Neural crest cell (in vitro differentiated cells): ENCODE measurements at regions not wholly inside any gene's neighbourhood (a gene's known extent, or its start where the extent isn't known, plus 50 kb on each side); places are given as distances from the start of the nearest gene placed in this dataset.

Experiments
- DNase-seq: peaks from one replicate; pipeline ENCODE4 v3.0.0; 2021; ENCODE audit warnings: low read depth, mixed read lengths, low spot score
- H3K27ac Mint-ChIP-seq: one replicate; pipeline ENCODE4 v1.8.0; 2021; ENCODE audit warnings: mild to moderate bottlenecking, mixed read lengths; ENCODE audit not compliant: unreplicated experiment
- H3K27me3 Mint-ChIP-seq: 2 replicates; pipeline ENCODE4 v1.8.0; 2021; ENCODE audit warnings: low read depth, mild to moderate bottlenecking, mixed read lengths
- H3K36me3 Mint-ChIP-seq: 2 replicates; pipeline ENCODE4 v1.8.0; 2021; ENCODE audit warnings: low read depth, mild to moderate bottlenecking, mixed read lengths
- H3K4me1 Mint-ChIP-seq: 2 replicates; pipeline ENCODE4 v1.8.0; 2021; ENCODE audit warnings: mixed read lengths
- H3K4me3 Mint-ChIP-seq: one replicate; pipeline ENCODE4 v1.8.0; 2021; ENCODE audit warnings: mild to moderate bottlenecking, mixed read lengths
- H3K9me3 Mint-ChIP-seq: 2 replicates; pipeline ENCODE4 v1.8.0; 2021; ENCODE audit warnings: mixed read lengths
- TF ChIP-seq, protein P1 (sequence below): fragments of 200-600 bp; sonication (generic); conservative IDR thresholded peaks from 2 replicates; pipeline ENCODE4 v1.5.0; 2021; ENCODE audit warnings: antibody characterized with exemption, mild to moderate bottlenecking

GRCh38 chr2:75310876-75311275, 111.6 kb upstream of the TACR1 start:
- Mint-ChIP-seq H3K4me1 (no peaks in the 10 kb centered on the region), H3K36me3 (no peaks in the 10 kb centered on the region), H3K27ac (no peak overlapping the region), H3K4me3 (no peak overlapping the region), H3K9me3 (peaks cover 5% of the 10 kb centered on the region), H3K27me3 (no peaks in the 10 kb centered on the region)
- DNase-seq: no peak
- TF ChIP-seq, protein P1, sequence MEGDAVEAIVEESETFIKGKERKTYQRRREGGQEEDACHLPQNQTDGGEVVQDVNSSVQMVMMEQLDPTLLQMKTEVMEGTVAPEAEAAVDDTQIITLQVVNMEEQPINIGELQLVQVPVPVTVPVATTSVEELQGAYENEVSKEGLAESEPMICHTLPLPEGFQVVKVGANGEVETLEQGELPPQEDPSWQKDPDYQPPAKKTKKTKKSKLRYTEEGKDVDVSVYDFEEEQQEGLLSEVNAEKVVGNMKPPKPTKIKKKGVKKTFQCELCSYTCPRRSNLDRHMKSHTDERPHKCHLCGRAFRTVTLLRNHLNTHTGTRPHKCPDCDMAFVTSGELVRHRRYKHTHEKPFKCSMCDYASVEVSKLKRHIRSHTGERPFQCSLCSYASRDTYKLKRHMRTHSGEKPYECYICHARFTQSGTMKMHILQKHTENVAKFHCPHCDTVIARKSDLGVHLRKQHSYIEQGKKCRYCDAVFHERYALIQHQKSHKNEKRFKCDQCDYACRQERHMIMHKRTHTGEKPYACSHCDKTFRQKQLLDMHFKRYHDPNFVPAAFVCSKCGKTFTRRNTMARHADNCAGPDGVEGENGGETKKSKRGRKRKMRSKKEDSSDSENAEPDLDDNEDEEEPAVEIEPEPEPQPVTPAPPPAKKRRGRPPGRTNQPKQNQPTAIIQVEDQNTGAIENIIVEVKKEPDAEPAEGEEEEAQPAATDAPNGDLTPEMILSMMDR: no peak

DNA sequence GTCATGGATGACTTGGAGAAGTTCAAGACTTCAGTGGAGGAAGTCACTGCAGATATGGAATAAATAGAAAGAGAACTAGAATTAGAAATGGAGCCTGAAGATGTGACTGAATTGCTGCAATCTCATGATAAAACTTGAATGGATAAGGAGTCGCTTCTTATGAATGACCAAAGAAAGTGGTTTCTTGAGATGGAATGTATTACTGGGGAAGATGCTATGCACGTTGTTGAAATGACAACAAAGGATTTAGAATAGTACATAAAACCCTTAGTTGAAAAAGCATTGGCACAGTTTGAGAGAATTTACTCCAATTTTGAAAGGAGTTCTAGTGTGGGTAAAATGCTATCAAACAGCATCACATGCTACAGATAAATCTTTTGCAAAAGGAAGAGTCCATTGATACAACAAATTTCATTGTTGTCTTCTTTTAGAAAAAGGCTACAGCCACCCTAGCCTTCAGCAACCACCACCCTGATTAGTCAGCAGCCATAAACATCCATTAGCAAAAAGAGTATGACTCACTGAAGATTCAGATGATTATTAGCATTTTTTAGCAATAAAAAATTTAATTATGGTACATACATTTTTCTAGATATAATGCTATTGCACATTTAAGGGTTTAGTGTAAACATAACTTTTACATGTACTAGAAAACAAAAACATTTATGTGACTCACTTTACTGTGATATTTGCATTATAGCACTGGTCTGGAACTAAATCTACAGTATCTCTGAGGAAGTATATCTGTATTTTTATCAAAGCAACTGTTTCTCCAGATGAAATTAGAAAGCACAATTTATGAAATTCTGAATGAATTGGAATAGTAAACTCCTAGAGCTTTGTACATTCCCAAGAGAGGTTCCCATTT, 110.5 kb upstream of the TACR1 start:
- DNase-seq: no peak
- no peaks in the 10 kb centered on the region for H3K4me1 Mint-ChIP-seq
- no peaks in the 10 kb centered on the region for H3K27me3 Mint-ChIP-seq
- H3K4me3 Mint-ChIP-seq: no peak overlapping the region
- peaks cover 8% of the 10 kb centered on the region for H3K9me3 Mint-ChIP-seq
- TF ChIP-seq, protein P1: no peak
- no peak overlapping the region for H3K27ac Mint-ChIP-seq
- no peaks in the 10 kb centered on the region for H3K36me3 Mint-ChIP-seq

DNA sequence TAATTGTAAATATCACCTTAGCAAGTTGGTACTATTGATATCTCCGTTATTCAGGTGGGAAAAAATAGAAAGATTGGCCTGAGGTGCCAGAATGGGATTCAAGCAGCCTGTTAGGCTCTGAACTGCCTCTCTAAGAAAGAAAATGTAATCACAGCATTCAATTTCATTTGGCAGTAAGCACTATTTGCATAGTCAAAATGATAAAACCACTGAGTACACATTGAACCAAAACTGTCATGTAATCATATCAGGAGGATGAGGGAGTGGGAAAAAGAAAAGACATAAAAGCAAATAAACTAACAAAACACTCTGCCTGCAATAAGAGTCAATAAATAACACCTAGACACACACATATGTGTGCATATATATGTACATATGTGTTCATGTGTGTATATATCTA, 103.9 kb upstream of the TACR1 start:
- no peak for DNase-seq
- Mint-ChIP-seq H3K27me3 (no peaks in the 10 kb centered on the region), H3K27ac (no peak overlapping the region), H3K4me3 (no peak overlapping the region), H3K36me3 (peaks cover 4% of the 10 kb centered on the region), H3K4me1 (no peaks in the 10 kb centered on the region), H3K9me3 (peaks cover 11% of the 10 kb centered on the region)
- TF ChIP-seq, protein P1: no peak

- Mint-ChIP-seq H3K27me3 (no peaks in the 10 kb centered on the region), H3K9me3 (no peaks in the 10 kb centered on the region), H3K27ac (no peak overlapping the region), H3K36me3 (no peaks in the 10 kb centered on the region), H3K4me1 (no peaks in the 10 kb centered on the region), H3K4me3 (no peak overlapping the region)
- TF ChIP-seq, protein P1: no peak
- DNase-seq: no peak
These were observed 95.0 kb upstream of the TACR1 start for GRCh38 chr2:75294362-75294761.

DNA sequence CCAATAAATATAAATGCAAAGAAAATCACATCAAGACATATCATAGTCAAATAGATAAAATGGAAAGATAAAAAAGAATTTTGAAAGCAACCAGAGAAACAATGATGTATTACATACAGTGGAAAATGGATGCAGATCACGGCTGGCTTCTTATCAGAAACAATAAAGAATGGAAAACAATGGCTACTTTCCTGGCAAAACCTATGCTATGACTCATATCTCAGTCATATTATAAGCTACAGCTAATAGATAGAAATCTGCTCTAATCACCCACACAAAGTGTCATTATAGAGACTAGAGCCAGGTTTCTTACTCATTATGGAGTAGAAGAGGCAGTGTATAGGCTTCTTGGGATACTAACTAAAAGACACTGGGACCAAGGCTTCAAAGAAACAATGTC, 93.5 kb upstream of the TACR1 start:
- Mint-ChIP-seq H3K27ac (no peak overlapping the region), H3K9me3 (no peaks in the 10 kb centered on the region), H3K36me3 (no peaks in the 10 kb centered on the region), H3K4me1 (no peaks in the 10 kb centered on the region), H3K4me3 (no peak overlapping the region), H3K27me3 (no peaks in the 10 kb centered on the region)
- DNase-seq: no peak
- TF ChIP-seq, protein P1: no peak
